AG09309 (cell line): ENCODE measurements at regions not wholly inside any gene's neighbourhood (a gene's known extent, or its start where the extent isn't known, plus 50 kb on each side); places are given as distances from the start of the nearest gene placed in this dataset.

Experiments
- DNase-seq: peaks from one replicate; pipeline ENCODE4 v3.0.0-alpha.2; 2010; ENCODE audit warnings: low read depth
- H3K4me3 ChIP-seq: 2 replicates; pipeline ENCODE4 v1.5.1; 2011; ENCODE audit warnings: mild to moderate bottlenecking, low read depth, low read length, moderate library complexity; ENCODE audit not compliant: control insufficient read depth
- CTCF ChIP-seq: IDR thresholded peaks from 2 replicates; pipeline ENCODE4 v1.5.1; 2011; ENCODE audit warnings: mild to moderate bottlenecking, low read depth, low read length, inconsistent platforms; ENCODE audit not compliant: insufficient read depth, control insufficient read depth; ENCODE audit errors: missing control alignments

- no peak for TF ChIP-seq CTCF
- no peak overlapping the region for H3K4me3 ChIP-seq
- DNase-seq = no peak
These were observed 1240.2 kb upstream of the ALCAM start for GRCh38 chr3:104126463-104126862.

DNA sequence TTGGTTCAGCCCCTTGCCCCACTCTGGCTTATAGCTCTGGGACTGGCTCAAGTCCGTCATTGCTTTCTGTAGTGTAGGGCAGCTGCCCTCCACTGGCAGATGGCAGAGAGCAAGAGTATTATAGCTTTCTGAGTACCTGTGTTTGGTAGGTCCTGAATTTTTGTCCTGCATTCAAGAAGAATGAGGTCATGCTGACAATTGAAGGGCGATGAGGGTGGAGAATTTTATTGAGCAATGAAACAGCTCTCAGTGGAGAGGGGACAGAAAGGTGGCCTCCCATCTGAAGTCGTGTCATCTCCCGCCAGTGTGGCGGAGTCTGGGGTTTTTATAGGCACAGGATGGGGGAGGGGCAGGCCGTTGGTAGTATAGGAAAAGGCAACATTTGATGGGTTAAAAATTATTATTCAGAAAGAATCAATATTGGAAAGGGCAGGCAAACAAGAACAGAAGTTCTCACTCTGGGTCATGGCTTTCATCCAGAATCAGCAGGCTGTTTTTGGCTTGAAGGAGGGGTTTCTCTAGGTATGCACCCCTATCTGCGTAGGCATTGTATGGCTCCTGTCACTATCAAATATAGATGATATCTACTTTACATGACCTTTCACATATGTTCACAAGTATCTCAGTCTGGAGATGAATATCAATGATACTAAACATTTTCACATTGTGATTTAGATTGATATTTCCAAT lies 1239.7 kb upstream of the ALCAM start:
- no peak for TF ChIP-seq CTCF
- H3K4me3 ChIP-seq = no peak overlapping the region
- DNase-seq = no peak

DNA sequence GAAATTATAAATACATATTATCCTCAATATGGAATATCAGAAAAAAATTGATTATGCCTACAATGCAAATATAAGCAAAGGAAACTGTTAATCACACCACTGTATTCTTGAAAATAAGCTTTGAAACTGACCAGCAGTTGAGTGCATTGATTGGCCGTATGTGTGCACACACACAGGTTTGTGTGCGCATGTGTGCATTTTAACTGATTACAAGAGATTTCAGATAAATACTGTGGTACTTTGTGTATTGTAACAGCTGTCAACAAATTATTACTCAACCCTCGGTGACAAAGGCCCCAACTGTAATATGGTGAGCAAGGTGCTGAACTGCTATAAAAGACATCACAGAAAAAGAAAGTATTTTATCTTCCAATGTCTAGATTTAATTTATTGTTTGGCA lies 1238.9 kb upstream of the ALCAM start:
- no peak overlapping the region for H3K4me3 ChIP-seq
- DNase-seq = no peak
- no peak for TF ChIP-seq CTCF

DNA sequence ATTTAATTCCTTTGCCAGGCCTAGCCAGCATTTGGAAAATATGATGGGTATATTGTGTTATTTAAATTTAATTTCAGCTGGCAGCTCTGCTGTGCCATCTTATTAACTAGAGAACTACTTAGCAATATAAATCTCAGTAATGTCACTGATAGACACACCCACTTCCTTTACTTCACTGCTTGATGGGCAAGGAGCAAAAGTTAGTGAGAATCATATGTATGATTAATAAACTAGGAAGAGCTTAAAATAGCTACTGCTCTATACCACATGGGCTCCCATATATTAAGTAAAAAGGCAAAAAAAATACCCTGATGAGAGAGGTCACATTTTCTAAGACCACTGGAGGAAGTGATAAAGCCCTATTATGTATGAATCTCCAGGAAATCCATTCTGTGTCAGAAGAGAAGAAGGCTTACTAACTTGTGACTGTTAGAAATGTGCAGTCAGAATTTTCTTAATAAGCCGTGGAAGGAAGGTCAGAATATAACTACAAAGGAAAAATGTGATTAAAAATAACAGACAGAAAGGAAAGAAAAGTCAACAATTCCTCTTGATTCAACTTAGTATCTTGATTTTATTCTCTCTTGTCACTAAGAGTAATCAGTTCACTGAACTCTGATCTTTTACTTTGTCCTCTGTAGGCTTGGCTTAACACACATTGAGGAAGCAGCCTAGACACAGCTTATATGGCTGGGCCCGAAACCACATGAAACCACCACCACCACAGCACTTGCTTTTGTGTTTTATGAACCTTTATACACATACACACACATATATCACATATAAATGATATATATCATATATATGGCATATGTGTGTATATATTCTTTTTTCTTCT lies 1233.9 kb upstream of the ALCAM start:
- H3K4me3 ChIP-seq = no peak overlapping the region
- no peak for DNase-seq
- no peak for TF ChIP-seq CTCF

DNA sequence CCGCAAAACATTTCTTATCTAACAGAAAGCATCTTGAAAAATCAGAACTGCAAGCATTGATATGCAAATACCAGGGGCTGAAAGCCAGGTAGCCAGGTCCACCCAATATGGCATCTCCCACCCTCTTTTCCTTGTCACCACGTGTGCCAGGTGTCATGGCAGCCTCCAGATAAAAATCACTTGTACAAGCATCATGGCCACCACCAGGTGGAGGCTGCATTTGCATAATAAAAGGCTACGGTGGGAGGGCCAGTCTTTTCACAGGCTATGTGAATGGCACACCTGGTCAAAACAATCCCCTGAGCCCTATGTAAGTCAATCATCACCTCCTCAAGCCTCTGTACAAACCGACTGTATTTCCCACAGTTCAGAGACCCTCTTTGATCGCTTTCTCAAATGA lies 1233.1 kb upstream of the ALCAM start:
- no peak for DNase-seq
- no peak overlapping the region for H3K4me3 ChIP-seq
- TF ChIP-seq CTCF = no peak

GRCh38 chr3:104137116-104137515 lies 1229.6 kb upstream of the ALCAM start:
- no peak for TF ChIP-seq CTCF
- no peak for DNase-seq
- H3K4me3 ChIP-seq = no peak overlapping the region

DNA sequence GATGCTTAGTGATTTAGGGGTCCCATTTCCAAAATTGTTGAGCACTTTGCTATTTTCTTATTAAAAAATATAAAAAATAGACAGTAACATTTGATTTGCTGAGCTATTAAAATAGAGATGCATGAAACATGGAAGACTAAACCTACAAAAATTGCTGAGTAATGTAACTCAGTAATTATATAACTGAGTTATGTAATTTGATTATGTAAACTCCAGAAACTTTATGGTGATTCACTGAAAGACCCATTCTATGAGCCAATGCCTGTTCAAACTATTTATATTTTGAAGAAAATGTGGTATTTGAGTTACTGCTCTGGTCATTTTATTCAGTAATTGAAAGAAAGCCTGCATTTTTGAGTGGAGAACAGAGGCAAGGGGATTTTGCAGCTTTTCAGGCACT lies 1221.5 kb upstream of the ALCAM start:
- no peak overlapping the region for H3K4me3 ChIP-seq
- no peak for DNase-seq
- TF ChIP-seq CTCF = no peak
